Skeletal muscle satellite cell (primary cell): ENCODE measurements at regions not wholly inside any gene's neighbourhood (a gene's known extent, or its start where the extent isn't known, plus 50 kb on each side); places are given as distances from the start of the nearest gene placed in this dataset.

Experiments
- H3K27me3 ChIP-seq: 2 replicates; pipeline ENCODE4 v1.7.0; 2013; ENCODE audit warnings: low read length; ENCODE audit not compliant: control insufficient read depth, insufficient read depth
- H3K36me3 ChIP-seq: 2 replicates; pipeline ENCODE4 v1.7.0; 2013; ENCODE audit warnings: mild to moderate bottlenecking, control low read depth, low read length; ENCODE audit not compliant: insufficient read depth
- H3K4me1 ChIP-seq: 2 replicates; pipeline ENCODE4 v1.7.0; 2013; ENCODE audit warnings: low read length; ENCODE audit not compliant: control insufficient read depth, insufficient read depth
- H3K4me2 ChIP-seq: 2 replicates; pipeline ENCODE4 v1.7.0; 2013; ENCODE audit warnings: mild to moderate bottlenecking, low read length
- H3K4me3 ChIP-seq: 2 replicates; pipeline ENCODE4 v1.7.0; 2013; ENCODE audit warnings: low read length
- H3K9ac ChIP-seq: 2 replicates; pipeline ENCODE4 v1.7.0; 2013; ENCODE audit warnings: mild to moderate bottlenecking, low read depth, low read length, moderate library complexity
- H3K9me3 ChIP-seq: replicated peaks from 2 replicates; pipeline ENCODE4 v1.7.0; 2013; ENCODE audit warnings: mild to moderate bottlenecking, control low read depth, low read length

DNA sequence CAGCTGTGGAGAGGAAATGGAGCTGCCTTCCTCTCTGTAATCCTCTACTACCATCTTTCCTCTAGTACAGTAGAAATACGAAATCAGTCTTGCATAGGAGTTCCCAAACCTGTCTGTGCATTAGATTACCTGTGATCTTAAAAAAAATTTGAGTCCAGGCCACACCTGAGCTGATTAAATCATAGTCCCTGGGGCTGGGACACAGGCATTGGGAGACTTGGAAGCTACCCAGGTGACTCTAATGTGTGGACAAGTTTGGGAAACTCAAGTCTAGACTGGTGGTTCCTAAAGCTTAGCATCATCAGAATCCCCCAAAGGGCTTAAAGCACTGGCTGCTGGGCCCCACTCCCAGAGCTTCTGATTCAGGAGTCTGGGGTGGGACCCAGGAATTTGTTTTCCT is 152.7 kb upstream of the GLI3 start:
- no peak overlapping the region for H3K9ac ChIP-seq

DNA sequence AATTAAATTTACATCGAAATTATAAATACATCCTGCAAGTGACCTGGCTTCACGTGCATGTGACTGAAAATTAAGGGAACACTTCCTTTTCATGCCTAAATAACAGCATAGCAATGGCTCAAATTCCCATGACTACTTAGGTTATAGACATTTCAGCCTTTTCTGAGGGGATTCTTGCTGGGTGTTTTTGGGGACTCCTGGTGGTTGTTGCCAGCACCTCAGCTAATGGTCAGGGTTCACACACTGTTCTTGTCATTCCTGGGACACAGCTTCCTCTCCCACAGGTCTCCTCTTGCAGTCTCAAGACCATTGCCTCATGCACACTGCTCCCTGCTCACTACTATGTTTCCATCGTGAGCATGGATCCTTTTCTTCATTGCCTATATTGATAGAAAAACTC is 148.9 kb upstream of the GLI3 start:
- Histone ChIP-seq H3K4me2 (no peak overlapping the region), H3K36me3 (no peaks in the 10 kb centered on the region), H3K4me3 (no peak overlapping the region), H3K27me3 (no peaks in the 10 kb centered on the region), H3K9ac (no peak overlapping the region), H3K4me1 (no peaks in the 10 kb centered on the region), H3K9me3 (no peaks in the 10 kb centered on the region)

More for the DNA sequence above, 152.7 kb upstream of the GLI3 start:
- Histone ChIP-seq H3K27me3 (peaks cover 9% of the 10 kb centered on the region), H3K9me3 (no peaks in the 10 kb centered on the region), H3K4me2 (no peak overlapping the region), H3K36me3 (no peaks in the 10 kb centered on the region), H3K4me1 (no peaks in the 10 kb centered on the region), H3K4me3 (no peak overlapping the region)

DNA sequence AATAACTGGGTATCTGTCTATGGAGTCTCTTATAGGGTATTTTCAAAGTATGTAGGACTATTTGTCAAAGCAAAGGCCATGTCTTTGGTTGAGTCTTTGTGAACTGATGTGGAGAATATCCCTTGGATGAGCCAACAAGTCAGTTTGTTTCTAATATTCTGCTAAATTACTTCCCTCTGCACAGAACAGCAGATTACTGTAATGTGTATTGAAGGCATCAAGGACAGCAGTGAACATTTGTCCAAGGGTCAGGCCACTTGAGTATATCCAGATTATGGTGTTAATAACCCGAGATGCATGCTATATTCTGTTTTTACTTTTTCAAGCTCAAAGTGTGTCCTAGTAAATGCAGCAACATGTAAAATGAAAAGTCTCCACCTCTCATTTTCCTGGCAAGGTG is 144.2 kb upstream of the GLI3 start:
- Histone ChIP-seq H3K9ac (no peak overlapping the region), H3K4me1 (peaks cover 4% of the 10 kb centered on the region), H3K4me3 (no peak overlapping the region), H3K9me3 (no peaks in the 10 kb centered on the region), H3K4me2 (no peak overlapping the region), H3K36me3 (no peaks in the 10 kb centered on the region), H3K27me3 (no peaks in the 10 kb centered on the region)

DNA sequence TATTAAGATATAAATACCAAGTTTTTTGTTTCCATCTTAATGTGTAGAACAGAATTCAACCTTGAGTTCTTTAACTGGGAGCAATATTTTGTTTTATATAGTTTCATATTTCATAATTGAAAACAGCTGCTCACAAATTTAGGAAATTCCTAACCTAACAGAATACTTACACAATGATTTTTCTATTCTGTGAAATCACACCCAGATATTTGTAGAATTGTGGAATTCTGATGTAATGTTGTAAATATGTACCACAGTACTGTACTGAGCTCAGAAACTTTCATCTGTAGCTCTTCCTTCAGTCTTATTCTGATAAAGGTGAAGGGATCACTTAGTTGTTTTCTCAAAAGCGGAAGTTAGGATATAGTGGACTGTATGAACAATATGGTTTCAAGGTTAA is 143.4 kb upstream of the GLI3 start:
- no peaks in the 10 kb centered on the region for H3K9me3 ChIP-seq
- no peak overlapping the region for H3K9ac ChIP-seq
- no peak overlapping the region for H3K4me3 ChIP-seq
- no peaks in the 10 kb centered on the region for H3K36me3 ChIP-seq
- peaks cover 4% of the 10 kb centered on the region for H3K4me1 ChIP-seq
- H3K4me2 ChIP-seq = peak overlapping the region; percentile 23
- no peaks in the 10 kb centered on the region for H3K27me3 ChIP-seq

DNA sequence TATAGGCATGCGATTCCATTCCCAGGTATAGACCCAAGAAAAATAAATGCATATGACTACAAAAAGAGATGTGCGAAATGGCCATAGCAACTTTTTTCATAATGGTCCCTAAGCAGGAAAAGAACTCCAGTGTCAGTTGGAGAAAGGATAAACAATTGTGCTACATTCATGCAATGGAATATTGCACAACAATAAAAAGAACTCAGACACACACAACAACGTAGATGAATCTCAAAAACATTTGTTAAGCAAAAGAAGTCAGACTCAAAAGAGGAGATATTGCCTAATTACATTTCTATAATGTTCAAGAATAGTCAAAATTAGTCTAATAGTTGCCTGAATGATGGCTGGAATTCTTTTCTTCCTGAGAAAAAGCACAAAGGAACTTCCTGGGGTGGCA is 141.1 kb upstream of the GLI3 start:
- Histone ChIP-seq H3K27me3 (no peaks in the 10 kb centered on the region), H3K9me3 (no peaks in the 10 kb centered on the region), H3K4me1 (peaks cover 4% of the 10 kb centered on the region), H3K36me3 (no peaks in the 10 kb centered on the region), H3K4me3 (no peak overlapping the region), H3K4me2 (no peak overlapping the region), H3K9ac (no peak overlapping the region)

DNA sequence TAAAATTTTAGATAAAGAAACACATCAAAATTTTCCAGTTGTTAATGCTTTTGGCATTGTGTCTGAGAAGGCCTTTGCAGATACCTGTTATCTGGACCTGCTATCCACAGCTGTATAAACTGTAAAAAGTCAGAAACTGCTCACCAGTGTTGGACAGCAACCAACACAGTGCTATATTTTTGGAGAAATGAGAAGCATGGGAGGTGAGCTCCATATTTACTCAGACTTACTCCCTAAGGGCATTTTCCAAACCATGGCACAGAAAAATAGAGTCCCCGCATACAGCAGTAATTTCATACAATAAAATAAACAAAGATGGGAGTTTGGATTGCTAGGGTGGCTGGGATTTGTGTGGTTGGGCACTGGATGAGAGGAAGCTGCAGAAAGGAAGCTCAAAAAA is 136.3 kb upstream of the GLI3 start:
- Histone ChIP-seq H3K9ac (no peak overlapping the region), H3K4me2 (no peak overlapping the region), H3K27me3 (no peaks in the 10 kb centered on the region), H3K9me3 (no peaks in the 10 kb centered on the region), H3K36me3 (no peaks in the 10 kb centered on the region), H3K4me3 (no peak overlapping the region), H3K4me1 (no peaks in the 10 kb centered on the region)

DNA sequence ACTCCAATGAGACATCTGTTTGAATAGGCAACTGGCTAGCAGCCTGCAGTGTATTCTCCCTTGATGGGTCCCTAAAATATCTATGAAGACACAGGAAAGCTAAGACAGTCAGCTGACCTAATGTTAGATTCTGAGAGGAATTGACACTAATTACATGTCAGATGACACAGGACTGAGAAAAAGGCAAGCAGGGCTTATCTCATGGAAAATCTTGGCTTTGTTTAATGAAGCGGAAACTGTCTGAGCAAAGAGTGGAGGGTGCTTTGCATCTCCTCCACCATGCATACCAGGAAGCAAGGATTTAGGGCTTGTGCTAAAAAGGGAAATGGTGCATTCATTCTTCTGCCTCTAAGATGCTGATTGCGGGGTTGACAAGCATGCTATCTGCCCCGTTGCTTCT is 135.5 kb upstream of the GLI3 start:
- H3K27me3 ChIP-seq = no peaks in the 10 kb centered on the region

GRCh38 chr7:42359946-42360345 is 122.9 kb upstream of the GLI3 start:
- H3K36me3 ChIP-seq = no peaks in the 10 kb centered on the region
- H3K27me3 ChIP-seq = no peaks in the 10 kb centered on the region
- no peaks in the 10 kb centered on the region for H3K4me1 ChIP-seq
- no peak overlapping the region for H3K4me2 ChIP-seq
- H3K9me3 ChIP-seq = no peaks in the 10 kb centered on the region
- H3K9ac ChIP-seq = no peak overlapping the region
- no peak overlapping the region for H3K4me3 ChIP-seq

More for the DNA sequence above, 135.5 kb upstream of the GLI3 start:
- Histone ChIP-seq H3K36me3 (no peaks in the 10 kb centered on the region), H3K9me3 (no peaks in the 10 kb centered on the region), H3K9ac (no peak overlapping the region), H3K4me2 (no peak overlapping the region), H3K4me3 (no peak overlapping the region), H3K4me1 (no peaks in the 10 kb centered on the region)

DNA sequence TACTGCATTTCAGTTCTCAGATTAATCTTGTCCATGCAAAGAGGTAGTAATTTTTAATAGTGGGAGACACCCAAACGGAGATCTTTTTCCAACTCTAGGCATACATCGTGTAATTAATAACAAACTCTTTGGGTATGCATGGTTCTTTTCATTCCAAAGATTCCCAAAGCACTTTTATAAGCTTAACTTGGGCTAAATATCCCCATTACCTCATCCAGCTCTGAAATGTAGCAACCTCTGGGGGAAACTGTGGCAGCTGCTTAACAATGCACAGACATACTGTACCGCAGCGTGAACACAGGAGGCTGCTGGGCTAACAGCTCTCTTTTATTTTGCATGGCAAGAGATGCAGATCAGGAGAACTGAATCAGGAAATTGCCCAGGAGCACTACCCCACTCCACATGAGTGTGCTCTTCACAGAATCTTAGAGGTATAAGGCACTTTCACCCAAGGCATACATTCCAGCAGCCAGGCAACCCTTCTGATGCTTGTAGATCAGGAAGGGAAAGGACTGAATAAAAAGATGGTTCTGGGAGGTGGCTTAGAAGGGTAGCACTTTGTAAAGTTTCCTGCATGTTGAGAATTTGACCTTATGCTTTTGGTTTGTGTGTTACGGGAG is 114.4 kb upstream of the GLI3 start:
- Histone ChIP-seq H3K4me2 (no peak overlapping the region), H3K9ac (no peak overlapping the region), H3K27me3 (no peaks in the 10 kb centered on the region), H3K9me3 (no peaks in the 10 kb centered on the region), H3K4me1 (no peaks in the 10 kb centered on the region), H3K4me3 (no peak overlapping the region), H3K36me3 (no peaks in the 10 kb centered on the region)

DNA sequence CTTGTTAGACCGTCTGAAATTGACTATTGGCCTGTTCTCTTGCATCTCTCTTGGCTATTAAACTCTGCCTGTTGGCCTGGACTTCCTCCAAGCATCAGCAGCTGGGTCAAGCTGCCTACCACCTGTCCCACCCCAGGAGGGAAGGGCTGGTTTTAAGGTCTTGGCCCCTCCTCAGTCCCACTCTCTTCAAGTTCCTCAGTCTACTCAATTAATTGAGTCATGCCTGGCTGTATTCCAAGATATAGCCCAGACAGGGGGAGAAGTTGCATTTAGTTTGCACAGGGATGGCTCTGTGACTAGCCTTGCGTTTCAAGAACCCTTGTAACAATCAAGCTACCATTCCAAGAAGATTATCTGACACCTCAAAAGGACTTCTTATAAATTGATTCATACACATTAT is 113.8 kb upstream of the GLI3 start:
- no peaks in the 10 kb centered on the region for H3K36me3 ChIP-seq
- H3K9me3 ChIP-seq = no peaks in the 10 kb centered on the region
- no peak overlapping the region for H3K9ac ChIP-seq
- H3K4me3 ChIP-seq = no peak overlapping the region
- H3K4me2 ChIP-seq = no peak overlapping the region
- no peaks in the 10 kb centered on the region for H3K4me1 ChIP-seq
- no peaks in the 10 kb centered on the region for H3K27me3 ChIP-seq

- Histone ChIP-seq H3K4me1 (no peaks in the 10 kb centered on the region), H3K9ac (no peak overlapping the region), H3K4me3 (no peak overlapping the region), H3K9me3 (no peaks in the 10 kb centered on the region), H3K4me2 (no peak overlapping the region), H3K27me3 (no peaks in the 10 kb centered on the region), H3K36me3 (no peaks in the 10 kb centered on the region)
These were observed 111.6 kb upstream of the GLI3 start for GRCh38 chr7:42348631-42349030.

DNA sequence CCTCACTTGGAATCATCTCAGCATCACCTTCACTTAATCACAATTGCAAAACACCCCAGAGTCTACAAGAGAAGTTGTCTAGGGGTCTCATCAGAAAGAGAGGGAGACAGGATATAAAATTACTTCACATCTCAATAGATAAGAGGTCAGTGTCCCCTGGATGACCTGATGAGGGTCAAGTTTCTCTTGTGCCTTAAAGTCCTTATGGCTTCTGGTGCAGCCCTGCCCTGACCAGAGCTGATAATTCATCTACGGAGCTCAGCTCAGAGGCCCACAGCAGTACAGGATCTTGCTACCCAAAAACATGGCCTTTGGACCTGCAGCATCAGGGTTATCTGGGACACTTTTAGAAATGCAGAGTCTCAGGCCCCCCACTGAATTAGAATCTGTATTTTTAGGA is 111.1 kb upstream of the GLI3 start:
- H3K27me3 ChIP-seq = no peaks in the 10 kb centered on the region
- no peaks in the 10 kb centered on the region for H3K4me1 ChIP-seq
- no peaks in the 10 kb centered on the region for H3K36me3 ChIP-seq
- no peak overlapping the region for H3K9ac ChIP-seq
- H3K9me3 ChIP-seq = no peaks in the 10 kb centered on the region
- no peak overlapping the region for H3K4me2 ChIP-seq
- no peak overlapping the region for H3K4me3 ChIP-seq
